SK-N-MC (cell line): ENCODE measurements at regions not wholly inside any gene's neighbourhood (a gene's known extent, or its start where the extent isn't known, plus 50 kb on each side); places are given as distances from the start of the nearest gene placed in this dataset.

ENCODE experiments used
- EZH2 ChIP-seq: fragments of 200-600 bp; sonication (generic); IDR thresholded peaks from one replicate; pipeline ENCODE4 v1.6.1; 2017; ENCODE audit warnings: antibody characterized with exemption
- POLR2AphosphoS5 ChIP-seq: IDR thresholded peaks from 2 replicates; pipeline ENCODE4 v1.6.1; 2012; ENCODE audit warnings: mild to moderate bottlenecking, low read depth, low read length, borderline replicate concordance

DNA sequence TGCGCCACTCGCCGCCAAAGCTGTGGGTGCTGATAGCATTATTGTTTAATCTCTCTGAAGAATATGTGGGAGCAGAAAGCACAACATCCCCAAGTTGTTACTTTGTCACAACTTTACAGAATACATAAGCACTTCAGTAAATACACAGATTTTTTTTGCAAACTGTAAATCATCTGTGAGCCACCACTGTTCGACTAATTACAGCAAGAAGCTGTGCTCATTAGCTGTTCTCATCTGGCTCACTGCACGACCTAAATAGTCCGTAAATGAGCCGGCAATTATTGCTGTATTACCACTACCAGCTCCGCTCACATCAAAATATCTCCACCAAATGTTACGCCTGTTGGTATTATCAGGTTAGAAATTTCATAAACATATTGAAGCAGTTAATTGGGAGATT lies 228.9 kb upstream of the PRKD1 start:
- no peak for TF ChIP-seq POLR2AphosphoS5
- TF ChIP-seq EZH2, result peak; percentile 74
